HG03045 (cell line): ENCODE measurements at regions not wholly inside any gene's neighbourhood (a gene's known extent, or its start where the extent isn't known, plus 50 kb on each side); places are given as distances from the start of the nearest gene placed in this dataset.
"Not testable (repeated sequence)": the region's sequence is repeated elsewhere in the genome, so short reads cannot be mapped to it uniquely, and the experiment has no call there.

Experiments
- ATAC-seq: cut with Tn5 transposase; IDR thresholded peaks from one replicate; pipeline ENCODE4 v1.9.1; 2021; ENCODE audit warnings: mild to moderate bottlenecking, moderate library complexity; ENCODE audit not compliant: unreplicated experiment

DNA sequence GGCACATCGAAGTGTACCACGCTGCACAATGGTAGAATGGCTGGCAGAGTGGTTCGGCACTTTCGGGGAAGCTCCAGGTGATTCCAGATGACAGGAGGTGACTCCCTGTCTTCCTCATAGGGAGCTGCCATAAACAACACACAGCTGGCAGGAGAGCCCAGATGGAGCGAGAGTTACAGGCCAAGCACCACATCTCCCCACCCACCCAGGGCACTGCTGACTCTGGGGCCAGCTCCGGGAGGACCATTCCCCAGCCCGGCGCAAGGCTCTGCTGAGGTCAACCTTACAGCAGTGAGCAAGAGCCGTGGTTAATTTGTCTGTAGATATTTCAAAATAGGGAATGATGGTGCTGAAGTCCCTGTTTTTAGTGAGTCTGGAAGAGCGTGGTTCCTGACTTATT is 78.8 kb upstream of the HMGXB4 start:
- no peak for ATAC-seq

- no peak for ATAC-seq
Measured at GRCh38 chr22:35183917-35184316, 73.4 kb upstream of the HMGXB4 start.

- ATAC-seq: no peak
Measured at GRCh38 chr22:35186492-35186891, 70.8 kb upstream of the HMGXB4 start.

DNA sequence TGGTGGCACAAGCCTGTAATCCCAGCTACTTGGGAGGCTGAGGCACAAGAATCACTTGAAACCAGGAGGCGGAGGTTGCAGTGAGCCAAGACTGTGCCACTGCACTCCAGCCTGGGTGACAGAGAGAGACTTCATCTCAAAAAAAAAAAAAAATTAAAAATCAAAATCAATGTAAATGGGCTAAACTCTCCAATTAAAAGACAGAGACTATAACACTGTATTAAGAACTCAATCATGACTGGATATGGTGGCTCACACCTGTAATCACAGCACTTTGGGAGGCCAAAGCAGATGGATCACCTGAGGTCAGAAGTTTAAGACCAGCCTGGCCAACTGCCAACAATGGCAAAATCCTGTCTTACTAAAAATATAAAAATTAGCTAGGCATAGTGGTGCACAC is 68.4 kb upstream of the HMGXB4 start:
- not testable (repeated sequence) for ATAC-seq

DNA sequence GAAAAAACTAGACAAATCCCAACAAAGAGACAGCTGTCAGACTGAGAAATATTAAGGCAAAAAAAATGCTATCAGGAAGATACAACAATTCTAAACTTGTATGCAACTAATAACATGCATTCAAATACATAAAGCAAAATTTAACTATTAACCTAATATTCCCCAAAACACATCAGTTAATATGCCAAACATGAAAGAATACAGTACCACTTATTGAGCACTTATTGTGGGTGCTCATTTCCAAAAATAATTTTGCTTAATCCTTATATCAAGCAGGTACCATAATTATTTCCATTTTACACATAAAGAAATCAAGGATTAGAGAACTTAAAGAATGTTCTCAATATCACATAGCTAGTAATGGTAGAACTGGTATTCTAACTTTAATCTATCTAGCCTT is 67.7 kb upstream of the HMGXB4 start:
- ATAC-seq: no peak

DNA sequence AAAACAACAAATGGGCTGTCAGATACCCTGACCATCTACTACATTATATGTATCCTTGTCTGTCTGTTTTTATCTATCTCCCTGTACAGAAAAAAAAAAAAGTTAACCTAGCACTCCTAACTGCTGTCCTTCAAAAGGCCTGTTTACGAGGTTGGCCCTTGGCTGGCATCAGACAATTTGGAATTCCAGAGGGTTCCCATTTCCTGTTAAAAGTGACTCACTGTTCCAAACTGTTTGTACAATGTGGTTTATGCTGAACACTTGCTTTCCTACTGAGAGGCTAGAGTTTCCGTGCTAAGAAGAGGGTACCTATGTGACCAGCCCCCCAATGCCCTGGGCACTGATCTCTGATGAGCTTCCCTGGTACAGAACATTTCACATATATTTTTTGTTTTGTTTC is 65.9 kb upstream of the HMGXB4 start:
- ATAC-seq: no peak

- ATAC-seq: no peak
Measured at GRCh38 chr22:35192129-35192918, 65.0 kb upstream of the HMGXB4 start.

DNA sequence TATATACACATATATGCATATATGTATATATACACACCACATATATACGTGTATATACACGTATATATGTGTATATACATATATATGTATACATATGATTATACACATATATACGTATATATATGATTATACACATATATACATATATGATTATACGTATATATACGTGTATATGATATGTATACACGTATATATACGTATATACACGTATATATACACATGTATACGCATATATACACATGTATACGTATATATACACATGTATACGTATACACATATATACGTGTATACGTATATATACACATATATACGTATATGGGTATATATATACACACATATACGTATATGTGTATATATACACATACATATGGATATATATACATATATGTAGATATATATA is 62.1 kb upstream of the HMGXB4 start:
- ATAC-seq: no peak

DNA sequence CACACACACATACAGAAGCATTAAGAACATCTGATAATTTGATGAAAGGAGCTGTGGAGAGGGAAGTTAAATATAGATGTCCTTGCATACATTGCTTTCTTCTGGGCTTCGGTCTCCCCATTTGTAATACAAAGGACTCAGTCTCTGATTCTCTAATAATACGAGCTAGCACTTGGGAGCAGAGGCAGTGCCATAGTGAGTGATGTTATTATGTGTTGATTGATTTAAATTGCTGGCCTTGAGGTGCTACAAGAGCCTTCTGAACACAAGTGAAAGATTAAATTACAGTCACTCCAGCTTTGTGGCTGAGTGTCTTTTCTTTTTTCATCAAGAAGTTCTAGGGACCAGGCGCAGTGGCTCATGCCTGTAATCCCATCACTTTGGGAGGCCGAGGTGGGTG is 61.5 kb upstream of the HMGXB4 start:
- ATAC-seq: no peak

DNA sequence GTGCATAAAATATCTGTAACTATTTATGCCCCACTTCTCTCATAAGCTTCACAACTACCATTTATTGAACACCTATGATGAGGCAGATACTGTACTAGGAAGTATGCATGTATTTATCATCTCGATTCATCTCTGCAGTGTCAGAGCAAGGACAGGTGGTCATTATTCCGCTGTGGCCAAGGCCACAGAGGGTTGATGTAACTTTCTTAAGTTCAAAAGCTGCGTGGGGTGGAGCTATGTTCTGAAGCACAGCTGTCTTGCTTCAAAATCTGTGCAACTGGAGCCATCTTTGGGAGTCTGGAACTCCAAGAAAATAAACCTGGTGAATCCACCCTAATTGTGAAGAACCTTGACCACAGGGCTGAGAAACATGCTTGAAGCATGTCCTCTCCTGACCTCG is 60.2 kb upstream of the HMGXB4 start:
- no peak for ATAC-seq

DNA sequence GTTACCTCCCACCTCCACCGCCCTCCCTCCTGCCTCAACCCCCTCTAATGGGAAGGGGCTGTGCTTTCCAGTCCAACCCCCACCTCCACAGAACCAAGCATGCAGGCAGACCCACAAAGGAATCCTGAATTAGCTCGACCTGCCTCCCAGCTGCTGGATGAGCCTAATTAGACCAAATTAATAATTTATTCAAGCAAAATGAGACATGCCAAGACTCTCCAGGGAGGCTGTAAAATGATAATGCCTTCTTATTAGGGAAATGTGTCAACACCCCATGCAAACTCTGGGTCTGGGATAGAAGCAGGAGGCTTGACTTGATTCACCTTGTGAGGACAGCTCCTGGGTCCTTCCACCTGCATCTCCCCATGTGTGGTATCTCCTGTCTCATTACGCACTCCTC is 59.4 kb upstream of the HMGXB4 start:
- no peak for ATAC-seq

- no peak for ATAC-seq
Measured at GRCh38 chr22:35198738-35199137, 58.6 kb upstream of the HMGXB4 start.

DNA sequence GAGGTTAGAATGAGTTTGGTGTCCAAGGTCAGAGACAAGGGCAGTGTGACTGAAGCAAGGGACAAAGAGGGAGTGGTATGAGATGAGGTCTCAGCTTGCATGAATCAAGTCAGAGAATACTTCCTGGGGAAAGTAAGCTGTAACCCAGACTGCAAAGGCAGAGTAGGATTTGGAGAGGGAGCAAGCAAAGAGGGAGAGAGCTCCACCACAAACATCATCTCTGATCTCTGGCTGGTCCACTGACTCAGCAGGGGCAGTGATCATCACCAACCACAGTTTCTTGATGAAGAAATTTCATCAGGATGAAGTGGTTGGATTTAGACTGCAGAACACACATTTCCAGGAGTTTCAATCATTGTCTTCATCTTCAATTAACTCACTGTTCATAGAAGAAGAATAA is 54.9 kb upstream of the HMGXB4 start:
- no peak for ATAC-seq

GRCh38 chr22:35203583-35203982 is 53.7 kb upstream of the HMGXB4 start:
- ATAC-seq: no peak

GRCh38 chr22:35204807-35205775 is 52.2 kb upstream of the HMGXB4 start:
- ATAC-seq: no peak

DNA sequence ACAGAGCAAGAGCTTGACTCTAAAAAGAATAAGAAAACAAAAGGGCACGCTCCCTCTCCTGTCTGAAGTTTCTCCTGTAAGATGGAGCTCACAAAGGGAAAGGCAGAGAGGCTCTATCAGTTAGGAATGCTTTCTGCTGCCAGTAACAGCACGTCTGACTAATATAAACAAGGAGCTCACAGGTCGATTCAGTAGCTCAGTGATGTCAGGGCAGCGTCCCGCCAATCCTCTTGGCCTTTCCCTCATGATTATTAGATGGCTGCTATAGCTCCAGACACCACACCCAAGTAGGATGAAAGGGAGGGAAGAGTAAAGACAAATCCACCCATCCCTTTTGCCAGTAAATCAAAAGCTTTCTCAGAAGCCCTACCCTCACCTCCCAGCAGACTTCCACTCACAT is 51.3 kb upstream of the HMGXB4 start:
- no peak for ATAC-seq

GRCh38 chr22:35206889-35207288 is 50.4 kb upstream of the HMGXB4 start:
- ATAC-seq: no peak
